GM23248 (cell line): ENCODE measurements at regions not wholly inside any gene's neighbourhood (a gene's known extent, or its start where the extent isn't known, plus 50 kb on each side); places are given as distances from the start of the nearest gene placed in this dataset.

Experiments
- DNase-seq: peaks from one replicate; pipeline ENCODE4 v3.0.0-alpha.2; 2015
- H2AFZ ChIP-seq: fragments of 200-600 bp; sonication (generic); 2 replicates; pipeline ENCODE4 v1.6.1; 2016; ENCODE audit warnings: antibody characterized with exemption
- H3F3A ChIP-seq: fragments of 200-600 bp; sonication (generic); 2 replicates; pipeline ENCODE4 v1.6.1; 2016; ENCODE audit warnings: mild to moderate bottlenecking, antibody characterized with exemption, mixed run types; ENCODE audit not compliant: insufficient read depth
- H3K27ac ChIP-seq: fragments of 200-600 bp; sonication (generic); 2 replicates; pipeline ENCODE4 v1.5.1; 2016; ENCODE audit warnings: mild to moderate bottlenecking
- H3K27me3 ChIP-seq: fragments of 200-600 bp; sonication (generic); replicated peaks from 2 replicates; pipeline ENCODE4 v1.6.1; 2016; ENCODE audit warnings: mild to moderate bottlenecking; ENCODE audit not compliant: insufficient read depth
- H3K36me3 ChIP-seq: fragments of 200-600 bp; sonication (generic); 2 replicates; pipeline ENCODE4 v1.6.1; 2016; ENCODE audit warnings: low read depth, mild to moderate bottlenecking
- H3K4me1 ChIP-seq: fragments of 200-600 bp; sonication (generic); 2 replicates; pipeline ENCODE4 v1.6.1; 2016; ENCODE audit warnings: mild to moderate bottlenecking; ENCODE audit not compliant: insufficient read depth
- H3K4me2 ChIP-seq: fragments of 200-600 bp; sonication (generic); one replicate; pipeline ENCODE4 v1.6.1; 2016; ENCODE audit warnings: mild to moderate bottlenecking; ENCODE audit not compliant: unreplicated experiment
- H3K4me3 ChIP-seq: fragments of 200-600 bp; sonication (generic); 2 replicates; pipeline ENCODE4 v1.5.1; 2016; ENCODE audit warnings: mild to moderate bottlenecking
- H3K79me2 ChIP-seq: fragments of 200-600 bp; sonication (generic); 2 replicates; pipeline ENCODE4 v1.6.1; 2016; ENCODE audit warnings: mild to moderate bottlenecking; ENCODE audit not compliant: insufficient read depth
- H3K9ac ChIP-seq: fragments of 200-600 bp; sonication (generic); 2 replicates; pipeline ENCODE4 v1.6.1; 2016; ENCODE audit warnings: mild to moderate bottlenecking
- H3K9me2 ChIP-seq: fragments of 200-600 bp; sonication (generic); 2 replicates; pipeline ENCODE4 v1.6.1; 2016; ENCODE audit warnings: mixed run types, mild to moderate bottlenecking, moderate library complexity; ENCODE audit not compliant: insufficient read depth
- H3K9me3 ChIP-seq: fragments of 200-600 bp; sonication (generic); one replicate; pipeline ENCODE4 v1.6.1; 2017; ENCODE audit warnings: low read depth
- H4K20me1 ChIP-seq: fragments of 200-600 bp; sonication (generic); 2 replicates; pipeline ENCODE4 v1.6.0; 2016; ENCODE audit not compliant: insufficient read depth
- EZH2 ChIP-seq: fragments of 200-600 bp; sonication (generic); IDR thresholded peaks from 2 replicates; pipeline ENCODE4 v1.6.1; 2018; ENCODE audit warnings: antibody characterized with exemption, mild to moderate bottlenecking; ENCODE audit not compliant: insufficient read depth, poor library complexity, severe bottlenecking
- EZH2phosphoT487 ChIP-seq: fragments of 200-600 bp; sonication (generic); IDR thresholded peaks from 2 replicates; pipeline ENCODE4 v1.6.1; 2018; ENCODE audit warnings: antibody characterized with exemption, moderate library complexity, mild to moderate bottlenecking, low read depth; ENCODE audit not compliant: insufficient read depth
- WGBS, 2 experiments: methylation state at CpG; one replicate each; pipeline ENCODE4 v1.1.6; 2015 to 2017; ENCODE audit warnings: low lambda C conversion rate in 2 of 2, low coverage in 1 of 2; ENCODE audit errors: missing lambda C conversion rate in 2 of 2; 5-methylcytosine and 5-hydroxymethylcytosine counted together
- in situ Hi-C: fragments of 300-500 bp; cut with MboI; formaldehyde crosslinking; loops from 2 replicates; pipeline ENCODE4 v1.15.0; 2020

DNA sequence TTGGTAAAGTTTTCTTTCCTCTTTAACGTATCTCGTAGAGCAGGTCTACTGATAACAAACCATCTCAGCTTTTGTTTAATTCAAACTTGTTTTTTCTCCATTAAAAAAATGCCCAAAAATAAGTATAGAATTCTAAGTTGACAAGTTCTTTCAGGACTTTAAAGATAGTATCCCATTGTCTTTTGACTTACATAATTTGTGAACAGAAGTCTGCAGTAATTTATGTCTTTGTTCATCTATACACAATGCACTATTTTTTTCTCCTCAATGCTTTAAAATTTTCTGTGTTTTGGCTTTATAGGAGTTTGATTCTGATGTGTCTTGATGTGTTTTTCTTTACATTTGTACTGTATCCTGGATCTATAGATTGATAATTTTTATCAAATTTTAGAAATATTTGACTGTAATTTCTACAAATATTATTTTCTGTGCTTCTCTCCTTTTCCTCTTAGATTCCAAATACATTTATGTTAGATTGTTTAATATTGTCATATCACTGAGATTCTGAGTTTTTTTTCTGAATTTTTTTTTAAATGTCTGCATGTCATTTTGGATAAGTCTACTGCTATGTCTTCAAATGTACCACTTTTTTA is 143.3 kb downstream of the FTCDNL1 start:
- H3K4me3 ChIP-seq = no peak overlapping the region
- H3K9me3 ChIP-seq = peaks cover 5% of the 10 kb centered on the region
- no peak overlapping the region for H3K4me2 ChIP-seq
- no peak overlapping the region for H3K27ac ChIP-seq
- no peak overlapping the region for H2AFZ ChIP-seq
- no peaks in the 10 kb centered on the region for H4K20me1 ChIP-seq
- H3F3A ChIP-seq = no peaks in the 10 kb centered on the region
- WGBS, 2 experiments = 69 to 78% methylated on average over 2 of the region's 2 CpGs
- H3K9ac ChIP-seq = no peak overlapping the region
- no peaks in the 10 kb centered on the region for H3K79me2 ChIP-seq
- no peaks in the 10 kb centered on the region for H3K9me2 ChIP-seq
- no peak for TF ChIP-seq EZH2phosphoT487
- no peak for TF ChIP-seq EZH2
- no peak for DNase-seq
- H3K36me3 ChIP-seq = no peaks in the 10 kb centered on the region
- in situ Hi-C loops = no loop called here
- H3K4me1 ChIP-seq = peaks cover 4% of the 10 kb centered on the region; the same call in 1 of the 2 replicates
- H3K27me3 ChIP-seq = no peaks in the 10 kb centered on the region

DNA sequence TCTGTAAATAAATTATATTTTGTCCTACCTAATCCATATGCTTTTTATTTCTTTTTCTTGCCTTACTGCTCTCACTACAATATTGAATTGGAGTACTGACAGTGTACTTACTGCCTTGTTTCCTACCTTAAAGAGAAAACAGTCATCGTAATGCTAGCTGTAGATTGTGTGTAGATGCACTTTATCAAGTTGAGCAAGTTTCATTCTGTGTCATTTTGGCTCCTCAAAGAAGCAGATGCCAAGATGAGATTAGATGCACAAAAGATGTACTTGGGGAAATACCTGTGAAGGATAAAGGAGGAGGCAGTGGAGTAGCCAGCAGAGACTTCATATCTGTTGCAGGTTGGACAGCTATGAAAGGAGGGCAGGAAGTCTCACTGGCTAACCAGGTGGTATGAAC is 145.5 kb downstream of the FTCDNL1 start:
- WGBS, 2 experiments = 67 to 80% methylated on average over 1 of the region's 1 CpG
- in situ Hi-C loops = no loop called here

DNA sequence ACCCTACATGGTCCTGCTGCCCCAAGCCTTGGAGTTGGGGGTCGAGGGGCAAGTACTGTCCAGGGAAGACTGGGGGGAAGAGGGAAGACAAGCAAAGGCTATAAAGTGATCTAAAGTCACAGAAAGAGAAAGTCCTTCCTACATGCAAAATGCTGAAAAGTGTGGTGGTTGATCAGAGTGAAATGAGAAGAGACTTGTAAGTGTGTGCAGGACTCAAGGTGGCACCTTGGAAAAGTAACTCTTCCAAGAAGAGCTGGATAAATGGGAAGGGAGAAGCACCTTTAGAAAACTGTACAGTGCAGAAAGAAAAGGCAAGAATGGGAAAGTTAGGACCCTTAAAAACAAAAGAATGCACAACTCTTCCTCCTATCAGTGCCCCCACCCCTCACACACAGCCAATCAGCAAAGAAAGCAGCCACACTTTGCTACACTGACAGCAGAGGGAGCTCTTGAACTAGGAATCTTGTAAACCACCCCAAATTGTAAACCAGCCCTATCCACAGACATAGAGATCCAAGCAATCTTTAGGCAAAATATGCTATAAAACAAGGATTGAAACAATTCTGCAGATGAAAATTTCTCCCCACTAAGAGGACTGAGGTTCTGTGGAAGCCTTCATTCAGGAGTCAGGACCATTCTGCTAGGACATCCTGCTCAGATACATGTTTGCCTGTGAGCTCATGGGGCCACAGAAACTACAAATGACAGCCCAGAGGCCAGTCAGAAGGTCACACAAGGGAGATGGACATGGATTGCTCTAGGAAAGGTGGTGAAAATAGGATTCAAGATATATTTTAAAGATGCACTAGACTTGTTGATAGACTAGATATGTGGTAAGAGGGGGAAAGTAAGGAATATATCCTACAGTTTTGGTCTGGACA is 146.4 kb downstream of the FTCDNL1 start:
- in situ Hi-C loops = no loop called here
- Histone ChIP-seq H3K9ac (no peak overlapping the region), H3K79me2 (no peaks in the 10 kb centered on the region), H3K4me3 (no peak overlapping the region), H3K9me3 (peaks cover 5% of the 10 kb centered on the region), H3K4me1 (no peaks in the 10 kb centered on the region), H2AFZ (no peak overlapping the region), H3F3A (no peaks in the 10 kb centered on the region), H3K36me3 (no peaks in the 10 kb centered on the region), H4K20me1 (no peaks in the 10 kb centered on the region), H3K27ac (no peak overlapping the region), H3K4me2 (no peak overlapping the region), H3K27me3 (no peaks in the 10 kb centered on the region), H3K9me2 (no peaks in the 10 kb centered on the region)
- peak; percentile 57 for DNase-seq
- 0% methylated on average over 1 of the region's 1 CpG for WGBS, 2 experiments
- TF ChIP-seq EZH2 = no peak
- no peak for TF ChIP-seq EZH2phosphoT487

More for the DNA sequence above, 145.5 kb downstream of the FTCDNL1 start:
- Histone ChIP-seq H3K9me3 (peaks cover 5% of the 10 kb centered on the region), H3K4me2 (no peak overlapping the region), H3K36me3 (no peaks in the 10 kb centered on the region), H3K79me2 (no peaks in the 10 kb centered on the region), H3K4me3 (no peak overlapping the region), H2AFZ (no peak overlapping the region), H3K27me3 (no peaks in the 10 kb centered on the region), H4K20me1 (no peaks in the 10 kb centered on the region), H3K4me1 (no peaks in the 10 kb centered on the region), H3K27ac (no peak overlapping the region), H3F3A (no peaks in the 10 kb centered on the region), H3K9me2 (no peaks in the 10 kb centered on the region), H3K9ac (no peak overlapping the region)
- DNase-seq = no peak
- no peak for TF ChIP-seq EZH2phosphoT487
- no peak for TF ChIP-seq EZH2

DNA sequence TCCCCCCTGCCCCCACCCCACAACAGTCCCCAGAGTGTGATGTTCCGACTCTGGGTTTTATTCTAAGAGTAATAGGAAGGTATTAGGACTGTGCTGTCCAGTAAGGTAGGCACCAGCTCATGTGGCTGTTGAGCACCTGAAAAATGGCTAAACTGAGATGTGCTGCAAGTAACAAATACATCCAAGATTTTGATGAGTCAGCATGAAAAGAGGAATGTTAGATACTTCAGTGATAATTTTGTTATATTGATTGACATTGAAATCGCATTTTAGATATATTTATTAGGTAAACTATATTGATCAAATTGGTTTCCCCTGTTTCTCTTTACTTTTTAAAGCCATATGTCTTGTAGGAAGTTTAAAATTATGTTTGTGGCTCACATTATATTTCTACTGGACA is 147.8 kb downstream of the FTCDNL1 start:
- no peak for DNase-seq
- Histone ChIP-seq H3F3A (no peaks in the 10 kb centered on the region), H4K20me1 (no peaks in the 10 kb centered on the region), H3K9me2 (no peaks in the 10 kb centered on the region), H3K27me3 (no peaks in the 10 kb centered on the region), H3K4me3 (no peak overlapping the region), H3K4me2 (no peak overlapping the region), H3K36me3 (no peaks in the 10 kb centered on the region), H2AFZ (no peak overlapping the region), H3K9ac (no peak overlapping the region), H3K9me3 (peaks cover 5% of the 10 kb centered on the region), H3K4me1 (no peaks in the 10 kb centered on the region), H3K79me2 (no peaks in the 10 kb centered on the region), H3K27ac (no peak overlapping the region)
- TF ChIP-seq EZH2 (no peak), EZH2phosphoT487 (no peak)
- in situ Hi-C loops = no loop called here
- WGBS, 2 experiments = 15 to 38% methylated on average over 2 of the region's 2 CpGs
